NCI-H2081 (cell line): ENCODE measurements at regions not wholly inside any gene's neighbourhood (a gene's known extent, or its start where the extent isn't known, plus 50 kb on each side); places are given as distances from the start of the nearest gene placed in this dataset.

Source experiments
- DNase-seq, 2 experiments: peaks; one replicate each; lab custom pipeline; 2025; lab: John Stamatoyannopoulos, UW

DNA sequence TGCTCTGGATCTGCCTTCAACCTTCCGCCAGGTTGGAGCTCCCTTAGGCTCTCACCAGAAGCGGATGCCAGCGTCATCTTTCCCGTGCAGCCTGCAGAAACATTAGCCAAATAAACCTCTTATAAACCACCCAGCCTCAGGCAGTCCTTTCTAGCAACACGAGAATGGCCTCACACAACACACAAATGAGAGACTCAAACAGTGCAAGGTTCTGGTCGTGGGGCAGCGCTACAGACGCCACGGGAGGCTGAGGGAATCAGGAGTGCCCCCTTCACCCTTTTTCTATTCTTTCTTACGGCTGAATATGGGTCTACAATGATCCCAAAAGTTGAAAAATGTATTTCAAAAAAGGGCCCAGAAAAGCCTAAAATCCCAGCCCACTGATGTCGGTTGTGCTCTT is 96.4 kb downstream of the FOXL3 start:
- no peak for DNase-seq

DNA sequence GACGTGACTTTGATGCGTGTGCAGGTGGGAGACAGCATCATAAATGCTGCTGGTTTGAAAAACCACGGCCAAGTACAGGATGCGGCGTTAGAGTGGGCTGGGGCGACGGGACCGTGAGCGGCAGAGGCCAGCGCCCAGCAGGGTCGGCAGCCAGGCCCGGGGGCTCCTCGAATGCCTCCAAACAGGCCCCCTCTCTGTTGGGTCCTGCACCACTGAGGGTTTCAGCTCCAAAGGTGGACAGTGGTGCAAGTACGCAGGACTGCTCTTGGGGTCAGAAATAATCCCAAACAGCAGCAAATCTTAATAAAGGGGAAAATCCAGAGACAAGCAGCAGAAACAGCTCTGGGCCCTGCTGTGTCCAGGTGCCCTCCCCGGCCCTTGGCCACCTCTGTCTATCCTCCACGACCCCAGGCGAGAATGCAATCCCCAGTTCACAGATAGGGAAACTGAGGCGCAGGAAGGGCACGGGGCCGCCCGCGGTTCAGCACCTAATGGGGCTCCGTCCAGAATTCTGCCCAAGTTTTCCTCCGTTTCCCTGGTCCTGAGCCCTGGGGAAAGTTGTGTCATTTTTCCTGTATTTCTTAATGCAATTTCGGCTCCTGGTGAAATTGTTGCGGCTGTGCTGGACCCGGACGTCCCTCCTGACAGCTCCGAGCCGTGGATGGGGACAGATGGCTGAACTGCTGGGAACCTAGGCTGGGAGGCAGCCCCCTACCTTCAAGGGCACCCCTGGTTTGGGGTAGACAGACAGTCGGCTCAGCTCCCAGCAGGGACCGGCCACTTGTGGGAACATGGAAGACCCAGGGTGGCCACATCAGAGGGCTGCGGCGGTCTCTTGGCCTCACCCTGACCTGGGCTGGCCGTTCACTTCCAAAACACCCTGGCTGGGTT is 97.4 kb downstream of the FOXL3 start:
- no peak for DNase-seq

DNA sequence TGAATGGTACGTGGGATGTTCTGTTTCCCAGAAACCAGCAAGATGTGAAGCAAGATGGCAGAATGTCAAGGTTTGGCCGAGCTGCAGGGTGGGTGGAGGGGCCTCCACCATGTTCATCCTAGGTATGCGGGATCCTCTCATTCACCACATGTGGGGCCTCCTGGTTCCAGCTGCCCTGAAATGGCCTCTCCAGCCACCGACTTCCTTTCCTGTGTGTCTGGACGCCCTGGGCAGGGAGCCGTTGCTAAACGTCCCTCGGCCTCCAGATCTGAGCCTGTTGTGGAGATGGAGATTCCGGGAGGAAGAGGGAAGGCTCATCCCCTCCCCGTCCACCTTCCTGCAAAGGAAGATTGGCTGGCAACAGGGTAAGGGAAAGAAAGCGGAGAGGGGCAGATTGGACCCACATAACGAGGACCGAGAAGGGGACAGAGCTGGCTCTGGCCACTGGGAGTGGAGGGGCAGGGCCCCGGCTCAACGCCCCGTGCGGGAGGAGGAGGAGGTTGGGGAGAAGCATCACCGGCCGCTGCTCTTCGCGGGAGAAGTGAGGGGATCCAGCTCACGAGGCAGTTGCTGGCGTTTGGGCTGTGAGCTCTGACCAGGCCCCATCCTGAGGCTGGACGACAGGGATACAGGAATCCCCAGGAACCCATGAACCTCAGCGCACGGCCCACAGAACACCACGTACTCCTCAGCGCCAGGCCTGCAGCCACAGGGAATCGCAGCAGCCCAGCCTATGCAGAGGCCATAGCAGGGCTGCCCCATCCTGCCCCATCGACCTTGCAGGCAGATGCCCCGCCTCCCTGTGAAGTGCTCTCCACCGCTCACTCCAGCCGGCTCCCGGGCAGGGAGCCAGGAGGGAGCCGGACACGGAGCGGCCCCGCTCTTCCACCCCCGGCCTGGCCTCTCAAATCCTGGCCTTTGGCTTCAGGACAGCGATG is 98.3 kb downstream of the FOXL3 start:
- DNase-seq: no peak

DNA sequence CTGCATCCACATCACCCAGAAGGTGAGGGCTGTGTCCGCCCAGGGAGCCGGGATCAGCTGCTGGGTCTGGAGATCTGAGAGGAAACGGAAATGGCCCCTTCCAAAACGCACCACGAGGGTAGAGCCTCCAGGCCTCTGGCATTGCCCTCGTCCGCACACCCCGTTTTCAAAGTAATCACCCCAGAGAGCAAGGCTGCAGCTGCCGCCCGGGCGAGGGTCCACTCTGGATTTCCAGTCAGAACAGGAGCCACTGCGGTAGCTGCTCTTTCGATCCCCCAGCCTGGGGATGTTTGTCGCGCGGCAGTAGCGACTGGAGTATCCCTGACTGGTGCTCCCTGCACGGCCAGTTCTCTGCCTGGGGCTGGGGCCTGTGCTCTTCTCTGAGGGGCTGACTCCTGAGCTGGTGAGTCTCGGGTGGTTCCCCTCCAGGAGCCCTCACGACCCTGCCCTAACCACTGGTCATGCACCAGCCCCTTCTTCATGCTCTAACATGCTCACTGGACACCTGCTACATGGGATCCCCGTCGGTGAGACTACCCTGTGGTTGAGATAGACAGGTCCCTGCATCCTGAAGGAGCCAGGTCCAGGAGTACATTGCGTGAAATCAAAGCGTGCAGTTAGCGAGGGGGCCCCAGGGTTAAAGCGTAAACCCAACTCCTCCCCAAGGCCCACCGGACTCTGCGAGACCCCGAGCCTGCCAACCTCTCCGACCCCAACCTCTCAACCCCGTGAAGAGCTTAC is 99.2 kb downstream of the FOXL3 start:
- no peak for DNase-seq

DNA sequence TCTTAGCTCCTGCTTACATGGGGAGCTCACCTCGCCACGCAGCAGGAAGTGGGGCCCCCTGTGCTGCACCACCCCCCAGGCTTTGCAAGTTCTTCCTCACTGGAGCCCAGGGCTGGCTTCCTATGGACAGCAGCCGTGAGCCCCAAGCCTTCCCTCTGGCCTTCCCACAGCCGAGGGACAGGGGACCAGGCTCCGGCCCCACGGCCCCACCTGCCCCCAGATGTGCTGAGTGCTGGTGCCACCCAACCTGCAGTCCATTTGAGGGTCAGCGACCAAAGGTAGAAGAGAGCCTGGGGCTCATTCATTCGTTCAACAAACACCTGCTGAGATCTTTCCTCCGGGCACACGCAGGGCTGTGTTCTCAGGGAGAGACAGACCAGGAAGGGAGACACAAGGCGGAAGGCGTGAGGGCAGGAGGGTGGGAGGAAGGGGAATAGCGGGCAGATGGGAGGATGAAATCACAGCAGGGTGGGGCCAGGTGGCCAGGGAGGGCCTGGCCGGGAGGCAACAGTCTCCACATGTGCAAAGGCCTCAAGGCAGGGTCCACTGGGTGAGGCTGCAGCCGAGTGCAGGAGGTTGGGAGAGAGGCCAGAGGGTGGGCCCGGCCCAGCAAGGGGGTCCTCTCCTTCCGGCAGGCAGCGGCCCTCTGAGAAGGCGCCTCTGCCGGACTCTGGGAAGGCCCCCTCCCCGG is 100.1 kb downstream of the FOXL3 start:
- no peak for DNase-seq

DNA sequence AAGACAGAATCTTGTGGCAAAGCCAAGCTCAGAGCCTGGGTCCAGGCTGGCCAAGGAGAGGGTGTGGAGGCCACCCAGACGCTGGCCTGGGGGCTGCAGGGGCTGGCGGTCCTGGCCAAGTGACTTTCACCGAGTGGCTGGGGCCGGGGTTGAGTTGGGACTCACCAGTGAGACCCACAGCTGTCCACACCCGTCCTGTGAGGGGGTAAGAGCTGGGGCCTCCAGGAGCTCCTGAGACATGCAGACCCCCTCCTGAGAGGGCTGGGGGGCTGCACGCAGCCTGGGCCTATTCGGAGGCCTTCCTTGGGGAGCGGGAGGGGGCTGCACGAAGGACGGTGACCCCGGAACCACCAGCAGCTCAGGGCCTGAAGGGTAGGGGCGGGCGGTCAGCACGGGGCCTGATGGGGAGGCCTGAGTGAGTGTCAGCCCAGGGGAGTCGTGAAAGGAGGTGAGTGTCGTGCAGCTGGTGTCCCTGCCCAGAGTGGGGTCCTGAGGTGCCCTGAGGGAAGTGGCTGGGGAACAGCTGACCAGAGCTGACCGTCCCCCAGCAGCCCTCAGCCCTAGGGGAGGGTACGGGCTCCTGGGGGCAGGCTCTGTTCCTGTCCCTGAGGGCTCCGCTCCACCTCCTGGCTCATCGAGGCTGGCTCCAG is 100.9 kb downstream of the FOXL3 start:
- no peak for DNase-seq

DNA sequence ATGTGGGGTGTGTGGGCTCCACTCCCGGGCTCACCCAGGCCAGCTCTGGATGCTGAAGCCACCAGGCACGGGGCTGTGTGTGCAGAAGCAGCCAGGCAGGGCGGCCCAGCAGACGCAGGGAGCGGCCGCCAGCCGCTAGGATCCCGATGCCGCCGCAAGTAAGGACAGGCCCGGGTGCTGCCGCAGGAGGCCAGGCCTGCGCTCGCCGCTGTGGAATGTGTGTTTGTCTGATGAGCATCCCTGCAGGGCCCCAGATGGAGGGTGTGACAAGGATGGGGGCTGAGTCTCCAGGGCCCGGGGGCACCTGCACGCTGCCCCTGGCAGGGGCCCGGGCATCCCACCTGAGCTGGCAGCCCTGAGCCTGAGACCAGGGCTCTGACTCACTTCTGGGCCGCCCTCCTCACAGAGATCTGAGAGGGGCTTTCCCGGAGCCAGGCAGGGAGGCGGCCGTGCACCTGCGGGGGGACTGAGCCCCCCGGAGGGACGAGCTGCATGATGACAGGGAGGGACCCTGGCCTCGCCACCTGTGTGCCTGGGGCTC is 101.5 kb downstream of the FOXL3 start:
- DNase-seq: no peak

DNA sequence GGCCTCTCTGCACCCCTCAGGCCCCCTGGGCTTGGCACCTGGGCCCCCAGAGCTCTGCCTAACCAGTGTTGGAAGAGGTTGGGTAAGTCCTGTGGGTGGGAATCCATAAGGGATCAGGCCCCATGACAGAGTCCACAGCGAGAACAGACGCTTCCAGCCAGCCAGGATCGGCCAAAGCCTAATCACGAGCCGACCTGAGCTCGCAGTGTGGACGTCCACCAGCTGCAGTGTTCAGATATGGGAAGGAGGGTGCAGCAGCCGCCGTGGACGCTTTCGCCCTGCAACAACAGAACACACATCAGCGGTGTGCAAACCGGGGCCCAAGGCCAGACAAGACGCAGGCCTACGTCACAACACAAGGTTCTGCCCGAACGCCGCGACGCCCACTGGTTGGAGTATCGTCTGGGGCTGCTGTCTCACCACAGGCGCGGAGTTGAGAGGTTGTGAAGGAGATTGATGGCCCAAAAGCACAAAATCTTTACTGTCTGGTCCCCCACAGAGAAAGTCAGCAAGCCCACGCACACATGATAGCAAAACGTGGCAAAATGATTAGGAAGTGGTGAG is 102.1 kb downstream of the FOXL3 start:
- DNase-seq: no peak

DNA sequence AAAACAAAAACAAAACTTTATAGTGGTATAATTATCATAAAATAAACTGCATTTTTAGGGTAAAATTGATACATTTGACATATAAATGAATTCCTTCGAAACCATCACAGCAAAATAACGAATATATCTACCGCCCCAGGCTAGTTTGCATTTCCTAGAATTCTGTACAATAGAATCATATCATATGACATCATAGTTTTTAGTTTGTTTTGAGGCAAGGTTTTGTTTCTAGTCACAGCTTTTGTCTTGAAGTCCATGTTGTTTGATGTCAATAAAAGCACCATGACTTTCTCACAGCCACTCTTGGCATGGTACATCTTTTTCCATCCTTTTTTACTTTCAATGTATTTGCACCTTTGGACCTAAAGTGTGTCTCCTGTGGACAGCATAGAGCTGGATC is 102.9 kb downstream of the FOXL3 start:
- DNase-seq: no peak

DNA sequence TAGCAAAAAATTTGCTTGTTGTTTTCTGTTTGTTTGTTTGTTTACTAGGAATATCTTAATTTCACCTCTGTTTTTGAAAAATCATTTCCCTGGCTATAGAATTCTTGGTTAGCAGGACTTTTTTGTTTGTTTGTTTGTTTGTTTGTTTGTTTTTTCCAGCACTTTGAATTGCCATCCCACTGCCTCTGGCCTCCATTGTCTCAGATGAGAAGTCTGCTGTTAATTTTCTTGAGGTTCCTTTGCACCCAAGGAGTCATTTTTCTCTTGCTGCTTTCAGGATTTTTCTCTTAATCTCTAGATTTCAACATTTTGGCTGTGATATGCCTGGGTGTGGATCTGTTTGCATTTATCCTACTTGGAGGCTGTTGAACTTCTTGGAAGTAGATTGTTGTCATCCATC is 105.7 kb downstream of the FOXL3 start:
- DNase-seq: no peak

DNA sequence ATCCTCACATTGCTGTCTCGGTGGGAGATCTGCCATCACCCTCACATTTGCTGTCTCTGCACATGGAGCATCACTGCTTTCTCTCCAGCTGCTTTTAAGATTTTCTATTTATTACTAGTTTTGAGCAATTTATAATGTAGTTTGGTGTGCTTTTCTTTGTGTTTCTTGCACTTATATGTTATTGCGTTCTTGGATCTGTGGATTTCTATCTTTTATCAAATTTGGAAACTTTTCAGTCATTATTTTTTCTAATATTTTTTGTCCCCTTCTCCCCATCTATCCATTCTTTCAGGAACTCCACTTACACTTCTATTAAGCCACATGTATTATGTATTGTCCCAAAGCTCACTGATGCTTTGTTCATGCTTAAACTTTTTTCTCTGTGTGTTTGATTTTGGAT is 108.9 kb downstream of the FOXL3 start:
- no peak for DNase-seq

DNA sequence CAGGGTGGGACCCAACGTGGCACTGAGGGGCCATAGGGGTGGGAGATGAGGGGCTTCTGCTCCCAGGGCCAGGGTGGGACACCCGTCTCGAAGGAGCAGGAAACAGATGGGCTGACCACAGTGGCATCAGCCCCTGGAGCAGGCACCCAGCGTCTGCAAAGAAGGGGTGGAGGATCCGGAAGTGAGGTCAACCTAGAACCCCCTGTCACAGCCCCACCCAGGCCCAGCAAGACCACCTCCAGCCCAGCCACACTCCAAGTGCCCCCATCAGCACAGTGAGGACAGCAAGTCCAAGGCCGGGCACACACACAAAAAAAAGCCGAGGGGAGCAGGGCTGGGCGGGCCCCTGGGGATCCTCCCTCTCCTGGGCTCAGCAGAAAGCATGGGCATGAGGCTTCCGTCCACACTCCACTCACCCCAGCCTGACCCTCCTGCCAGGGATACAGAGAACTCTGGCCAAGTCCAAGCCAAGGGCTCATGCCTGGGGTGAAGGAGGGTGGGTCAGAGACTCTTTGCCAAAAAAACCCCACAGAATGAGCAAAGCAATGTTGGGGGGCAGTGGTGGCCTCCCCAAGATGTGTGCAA is 111.0 kb downstream of the FOXL3 start:
- no peak for DNase-seq

DNA sequence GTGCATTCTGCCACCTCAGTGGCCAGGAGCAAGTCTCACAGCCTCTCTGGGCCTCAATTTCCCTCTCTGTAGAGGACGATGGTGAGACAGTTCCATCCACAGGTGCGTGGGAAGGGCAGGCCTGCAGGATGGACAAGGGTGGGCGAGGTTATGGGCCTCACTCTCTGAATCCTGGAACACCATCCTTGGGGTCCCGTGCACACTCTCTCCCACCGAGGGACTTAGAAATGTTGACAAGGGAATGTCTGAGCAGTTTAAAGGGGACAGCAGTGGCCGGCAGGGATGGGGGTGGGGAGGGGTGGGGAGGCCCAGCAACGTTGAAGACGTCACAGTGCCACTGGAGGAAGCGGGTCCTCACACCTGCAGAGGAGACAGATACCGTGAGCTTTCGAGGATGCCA is 111.5 kb downstream of the FOXL3 start:
- no peak for DNase-seq

DNA sequence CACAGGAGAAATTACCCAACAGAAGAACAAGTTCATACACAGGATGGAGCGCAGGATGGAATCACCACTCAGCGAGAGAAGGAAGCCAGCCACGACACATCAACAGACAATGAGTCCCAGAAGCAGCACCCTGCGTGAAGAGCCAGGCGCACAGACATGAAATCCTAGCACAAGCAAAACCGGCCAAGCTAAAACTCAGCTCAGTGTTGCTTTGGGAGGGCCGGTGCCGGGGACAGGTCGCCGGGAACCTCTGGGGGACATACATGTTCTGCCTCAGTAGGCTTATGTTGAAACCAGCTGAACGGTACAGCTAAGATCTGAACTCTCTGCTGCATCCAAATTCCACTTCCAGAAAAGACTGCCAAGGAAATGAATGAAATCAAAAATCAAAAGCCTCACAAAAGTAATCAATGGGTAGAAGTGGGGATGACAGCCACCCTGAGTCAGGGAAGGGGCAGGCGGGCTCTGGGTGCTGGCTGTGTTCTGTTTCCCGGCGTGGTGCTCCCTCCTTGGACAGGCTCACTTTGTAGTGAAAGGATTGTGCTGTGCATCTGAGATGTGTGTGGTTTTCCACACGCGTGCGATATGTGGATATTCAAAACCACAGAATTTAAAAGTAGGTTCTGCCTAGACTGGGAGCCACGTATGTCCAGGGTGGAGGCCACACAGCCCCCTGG is 114.7 kb downstream of the PDGFA start:
- DNase-seq: no peak

DNA sequence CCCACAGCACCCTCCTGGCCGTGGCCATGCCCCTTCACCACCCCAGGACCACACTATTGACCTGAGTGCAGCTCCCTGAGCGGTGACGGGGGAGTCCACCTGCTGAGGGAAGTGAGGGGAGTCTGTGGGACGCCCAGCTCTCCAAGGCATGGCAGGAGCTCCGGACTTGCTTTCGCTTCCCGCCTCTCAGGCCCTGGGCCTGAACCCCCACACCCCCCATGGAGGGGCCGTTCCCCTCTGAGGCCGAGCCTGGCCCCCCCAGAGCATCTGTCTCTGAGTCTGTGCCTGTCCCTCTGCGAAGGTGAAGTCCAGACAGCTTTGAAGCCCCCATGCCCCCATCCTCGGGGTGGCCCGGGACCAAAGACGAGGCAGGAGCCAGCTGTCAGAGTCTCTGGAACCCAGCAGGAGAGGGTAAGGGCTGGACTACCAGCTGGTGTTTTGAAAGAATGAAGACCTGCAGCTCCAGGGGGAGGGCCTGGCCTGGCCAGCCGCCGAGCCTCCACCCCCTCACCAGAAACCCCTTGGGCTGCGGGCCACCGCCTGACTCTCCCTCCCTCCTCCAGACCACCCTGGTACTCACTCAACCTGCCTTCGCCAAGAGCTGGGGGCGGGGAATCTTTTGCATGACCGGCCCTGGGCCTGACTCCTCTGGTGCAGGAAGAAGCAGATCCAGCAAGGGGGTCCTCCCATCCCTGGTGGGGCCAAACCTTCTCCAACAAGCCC is 114.0 kb downstream of the PDGFA start:
- no peak for DNase-seq

DNA sequence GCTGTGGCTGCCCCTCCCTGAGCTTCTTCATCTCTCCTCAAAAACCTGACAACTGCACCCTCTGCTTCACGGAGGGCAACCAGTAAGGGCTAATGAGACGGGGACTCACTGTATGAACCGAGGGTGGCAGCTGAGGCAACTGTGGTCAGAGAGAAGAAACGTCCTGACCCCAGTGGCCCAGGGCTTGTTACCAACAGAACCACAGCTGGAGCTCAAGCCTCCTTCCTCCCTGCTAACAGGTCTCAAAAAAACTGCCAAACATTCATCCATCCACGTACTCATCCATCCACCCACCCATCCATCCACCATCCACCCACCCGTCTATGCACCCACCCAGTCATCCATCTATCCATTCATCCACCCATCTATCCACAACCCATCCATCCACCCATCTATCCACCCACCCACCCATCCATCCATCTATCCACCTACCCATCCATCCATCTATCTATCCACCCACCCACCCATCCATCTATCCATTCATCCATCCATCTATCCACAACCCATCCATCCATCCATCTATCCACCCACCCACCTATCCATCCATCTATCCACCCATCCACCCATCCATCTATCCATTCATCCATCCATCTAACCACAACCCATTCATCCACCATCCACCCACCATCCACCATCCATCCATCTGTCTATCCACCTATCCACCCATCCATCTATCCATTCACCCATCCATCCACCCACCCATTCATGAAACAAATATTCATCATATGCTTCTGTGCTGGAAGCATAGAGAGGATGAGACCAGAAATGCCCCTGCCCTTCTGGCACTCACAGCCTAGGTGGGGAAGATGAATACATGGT is 111.7 kb downstream of the PDGFA start:
- DNase-seq: no peak

DNA sequence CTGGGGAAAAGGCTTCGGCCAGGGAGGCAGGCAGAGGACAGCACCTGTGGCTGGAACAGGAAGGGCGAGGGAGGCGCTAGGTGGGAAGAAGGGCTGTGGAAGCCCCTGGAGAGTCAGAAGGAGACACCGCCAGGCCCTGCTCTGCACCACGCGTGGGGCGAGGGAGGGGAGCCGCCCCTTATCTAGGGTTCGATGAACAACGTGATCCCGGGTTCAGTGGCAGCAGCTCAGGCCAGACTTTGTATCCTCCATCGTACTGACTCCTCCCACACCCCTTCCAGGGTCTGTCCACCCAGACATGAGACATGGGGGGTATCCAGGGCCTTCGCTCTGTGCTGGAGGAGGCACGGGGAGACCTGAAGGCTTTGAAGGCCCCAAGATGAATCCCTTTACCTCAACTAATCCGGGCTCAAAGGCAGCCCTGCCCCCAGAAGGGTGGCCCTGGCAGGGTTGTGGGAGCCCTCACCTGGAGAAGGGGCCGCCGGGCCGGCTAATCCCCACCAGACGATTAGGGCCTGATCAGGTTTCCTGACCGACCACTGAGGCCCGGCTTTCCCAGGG is 110.8 kb downstream of the PDGFA start:
- no peak for DNase-seq
